HepG2 (cell line): ENCODE measurements at regions not wholly inside any gene's neighbourhood (a gene's known extent, or its start where the extent isn't known, plus 50 kb on each side); places are given as distances from the start of the nearest gene placed in this dataset.

Experiments
- ATAC-seq: fragments of 200-7000 bp; cut with Tn5 transposase; 3 replicates; pipeline ENCODE4 v1.9.1; 2020; ENCODE audit warnings: mild to moderate bottlenecking, moderate library complexity
- BruUV-seq: library from RNA; stranded (reverse); fragments of 400-500 nt; replicated peaks from 2 replicates; lab custom pipeline; 2021; lab: Mats Ljungman, UMichigan
- CTCF ChIA-PET: fragments of 300-600 bp; formaldehyde crosslinking; extraction: SDS; loops from one replicate; lab custom pipeline; 2021; ENCODE audit warnings: low total read pairs, inconsistent platforms, low intra/inter-chr PET ratio; lab: Yijun Ruan, JAX
- POLR2A ChIA-PET: fragments of 350-600 bp; sonication (Branson Sonifier 250); formaldehyde crosslinking; loops from one replicate; lab custom pipeline; 2020; ENCODE audit warnings: antibody characterized with exemption, inconsistent platforms; lab: Yijun Ruan, JAX
- DNase-seq: peaks from one replicate; pipeline ENCODE4 v3.0.0-alpha.2; 2015; ENCODE audit warnings: low spot score
- FAIRE-seq: peaks from 3 replicates; lab custom pipeline; 2011; peaks lifted over from hg19 to GRCh38; lab: Jason Lieb, UNC
- H2AFZ ChIP-seq: one replicate; pipeline ENCODE4 v1.6.1; 2011; ENCODE audit warnings: low read length, inconsistent platforms
- H3K27ac ChIP-seq: fragments of 300-600 bp; 3 replicates; pipeline ENCODE4 v1.8.0; 2011; ENCODE audit warnings: mixed run types, mild to moderate bottlenecking, mixed read lengths, low read length, inconsistent platforms; ENCODE audit not compliant: insufficient read depth; ENCODE audit errors: extremely low read length
- H3K27me3 ChIP-seq, 2 experiments: fragments of 200-600 bp in 1 of 2; 2 replicates in 1 of 2; 3 replicates in 1 of 2; pipeline versions ENCODE4 v1.6.0 to v1.8.0; 2011; ENCODE audit warnings: low read length in 2 of 2, mild to moderate bottlenecking in 2 of 2, moderate library complexity in 2 of 2, inconsistent platforms in 1 of 2; ENCODE audit not compliant: insufficient read depth in 2 of 2, control insufficient read depth in 1 of 2
- H3K36me3 ChIP-seq, 2 experiments: fragments of 200-600 bp in 1 of 2; replicated peaks in 1 of 2; 2 replicates in 1 of 2; 3 replicates in 1 of 2; pipeline versions ENCODE4 v1.5.1 to v1.8.0; 2011; ENCODE audit warnings: low read length in 2 of 2, inconsistent platforms in 1 of 2; ENCODE audit not compliant: insufficient read depth in 2 of 2, control insufficient read depth in 1 of 2
- H3K4me1 ChIP-seq: 2 replicates; pipeline ENCODE4 v1.5.1; 2012; ENCODE audit warnings: low read length, inconsistent platforms; ENCODE audit not compliant: insufficient read depth
- H3K4me2 ChIP-seq: 2 replicates; pipeline ENCODE4 v1.6.0; 2011; ENCODE audit warnings: low read depth, low read length, inconsistent platforms
- H3K4me3 ChIP-seq, 3 experiments: fragments of 200-600 bp in 1 of 3; sonication (generic), shearing (Covaris generic) in 1 of 3; replicated peaks in 1 of 3; 2 replicates each; pipeline ENCODE4 v1.5.1; 2011 to 2016; ENCODE audit warnings: low read length in 3 of 3, inconsistent platforms in 2 of 3, low read depth in 2 of 3, mild to moderate bottlenecking in 2 of 3, control low read depth in 1 of 3, mixed read lengths in 1 of 3; ENCODE audit not compliant: insufficient read depth in 1 of 3
- H3K79me2 ChIP-seq: one replicate; pipeline ENCODE4 v1.6.1; 2011; ENCODE audit warnings: low read length, inconsistent platforms; ENCODE audit not compliant: insufficient read depth
- H3K9ac ChIP-seq: 2 replicates; pipeline ENCODE4 v1.6.0; 2011; ENCODE audit warnings: mild to moderate bottlenecking, low read depth, low read length, inconsistent platforms; ENCODE audit not compliant: insufficient read depth
- H3K9me3 ChIP-seq: 2 replicates; pipeline ENCODE4 v1.5.1; 2012; ENCODE audit warnings: mild to moderate bottlenecking, low read length
- H4K20me1 ChIP-seq: 2 replicates; pipeline ENCODE4 v1.6.0; 2011; ENCODE audit warnings: inconsistent platforms, mild to moderate bottlenecking, low read length, moderate library complexity; ENCODE audit not compliant: insufficient read depth
- ADNP ChIP-seq: sonication (generic); formaldehyde crosslinking; IDR thresholded peaks from 2 replicates; pipeline ENCODE4 v1.4.0; 2020; ENCODE audit warnings: missing genetic modification reagents
- ARID3A ChIP-seq: IDR thresholded peaks from 2 replicates; pipeline ENCODE4 v1.6.1; 2012; ENCODE audit warnings: low read depth, low read length, improper control_type of control experiment
- CBFB ChIP-seq: sonication (generic); formaldehyde crosslinking; IDR thresholded peaks from 2 replicates; pipeline ENCODE4 v1.4.0; 2020; ENCODE audit warnings: missing genetic modification reagents
- ETS1 ChIP-seq: sonication (generic); formaldehyde crosslinking; IDR thresholded peaks from 2 replicates; pipeline ENCODE4 v1.4.0; 2020; ENCODE audit warnings: missing genetic modification reagents
- FOXK2 ChIP-seq: fragments of 450-650 bp; IDR thresholded peaks from 2 replicates; pipeline ENCODE4 v1.6.1; 2016
- FOXO4 ChIP-seq: sonication (generic); formaldehyde crosslinking; conservative IDR thresholded peaks from 2 replicates; pipeline ENCODE4 v1.8.1; 2023; ENCODE audit warnings: missing genetic modification reagents
- HNF4G ChIP-seq, 2 experiments: sonication (generic) in 1 of 2; formaldehyde crosslinking in 1 of 2; IDR thresholded peaks; 2 replicates each; pipeline versions ENCODE4 v1.4.0 to v1.6.1; 2011 to 2020; ENCODE audit warnings: borderline replicate concordance in 2 of 2, low read depth in 2 of 2, mild to moderate bottlenecking in 2 of 2, low read length in 1 of 2, missing genetic modification reagents in 1 of 2, moderate library complexity in 1 of 2
- IRF1 ChIP-seq: sonication (generic); formaldehyde crosslinking; IDR thresholded peaks from 2 replicates; pipeline ENCODE4 v1.4.0; 2020; ENCODE audit warnings: low read depth, mild to moderate bottlenecking, missing genetic modification reagents
- KLF11 ChIP-seq: IDR thresholded peaks from 2 replicates; pipeline ENCODE4 v1.6.1; 2016; ENCODE audit warnings: missing compliant biosample characterization
- MAFG ChIP-seq: sonication (generic); formaldehyde crosslinking; IDR thresholded peaks from 2 replicates; pipeline ENCODE4 v1.5.1; 2020; ENCODE audit warnings: mild to moderate bottlenecking, missing genetic modification reagents
- NBN ChIP-seq: fragments of 450-650 bp; conservative IDR thresholded peaks from 2 replicates; pipeline ENCODE4 v1.6.1; 2017
- TEF ChIP-seq: sonication (generic); formaldehyde crosslinking; IDR thresholded peaks from 2 replicates; pipeline ENCODE4 v1.5.0; 2020; ENCODE audit warnings: missing genetic modification reagents
- ZNF333 ChIP-seq: sonication (generic); formaldehyde crosslinking; IDR thresholded peaks from 2 replicates; pipeline ENCODE4 v1.4.0; 2020; ENCODE audit warnings: mild to moderate bottlenecking, missing genetic modification reagents, borderline replicate concordance
- ZNF451 ChIP-seq: sonication (generic); formaldehyde crosslinking; IDR thresholded peaks from 2 replicates; pipeline ENCODE4 v1.5.0; 2020; ENCODE audit warnings: mild to moderate bottlenecking, missing genetic modification reagents
- ZNF484 ChIP-seq: sonication (generic); formaldehyde crosslinking; IDR thresholded peaks from 2 replicates; pipeline ENCODE4 v1.5.1; 2020; ENCODE audit warnings: mild to moderate bottlenecking, low read depth, missing genetic modification reagents, borderline replicate concordance
- ZNF503 ChIP-seq: sonication (generic); formaldehyde crosslinking; IDR thresholded peaks from 2 replicates; pipeline ENCODE4 v1.4.0; 2020; ENCODE audit warnings: missing genetic modification reagents
- ZNF720 ChIP-seq: sonication (generic); formaldehyde crosslinking; IDR thresholded peaks from 2 replicates; pipeline ENCODE4 v1.4.0; 2020; ENCODE audit warnings: missing genetic modification reagents
- WGBS: methylation state at CpG from one replicate; pipeline ENCODE4 v1.1.6; 2017; ENCODE audit warnings: low lambda C conversion rate; 5-methylcytosine and 5-hydroxymethylcytosine counted together
- in situ Hi-C: cut with HindIII; loops from 2 replicates; pipeline ENCODE4 v1.10.0; 2017; ENCODE audit warnings: low pct_unique_long_range_greater_than_20kb; ENCODE audit not compliant: extremely low pct_ligation_motif_present
- intact Hi-C: fragments of 100-400 bp; cut with micrococcal nuclease; formaldehyde crosslinking; loops from one replicate; pipeline ENCODE4 v1.10.0; 2022; ENCODE audit not compliant: unreplicated experiment

- TF ChIP-seq ARID3A = no peak
- no peak for TF ChIP-seq MAFG (CRISPR knock-in tag)
- TF ChIP-seq ZNF484 = no peak
- TF ChIP-seq ZNF333 = no peak
- TF ChIP-seq ZNF503 (CRISPR knock-in tag) = no peak
Observed at GRCh38 chr18:68426731-68427315, 288.1 kb downstream of the TMX3 start (continued).

- Histone ChIP-seq H3K4me2 (no peak overlapping the region), H2AFZ (no peak overlapping the region), H3K36me3 (no peaks in the 10 kb centered on the region), H4K20me1 (no peaks in the 10 kb centered on the region), H3K9ac (no peak overlapping the region), H3K79me2 (no peaks in the 10 kb centered on the region), H3K4me3 (no peak overlapping the region), H3K27ac (no peak overlapping the region), H3K4me1 (no peaks in the 10 kb centered on the region), H3K9me3 (no peaks in the 10 kb centered on the region), H3K27me3 (no peaks in the 10 kb centered on the region)
- DNase-seq = no peak
- FAIRE-seq = no peak
- no TSS peak for BruUV-seq
- ATAC-seq = no peak
- in situ Hi-C loops (no loop called here), intact Hi-C loops (no loop called here)
- ChIA-PET POLR2A (no interaction called here), CTCF (no interaction called here)
- 20% methylated on average over 5 of the region's 5 CpGs for WGBS
- TF ChIP-seq HNF4G (IDR thresholded peaks at IDR 0.05; ENCODE audit: borderline replicate concordance, low read depth, low read length) = no peak
- no peak for TF ChIP-seq HNF4G (CRISPR knock-in tag; IDR thresholded peaks at IDR 0.05; ENCODE audit: borderline replicate concordance, low read depth)
- no peak for TF ChIP-seq IRF1
- TF ChIP-seq ADNP (CRISPR knock-in tag) = no peak
- no peak for TF ChIP-seq FOXO4
- TF ChIP-seq CBFB (CRISPR knock-in tag) = no peak
- TF ChIP-seq ZNF451 (CRISPR knock-in tag) = no peak
- TF ChIP-seq KLF11 (CRISPR knock-in tag) = no peak
- TF ChIP-seq FOXK2 = no peak
- no peak for TF ChIP-seq TEF (CRISPR knock-in tag)
- no peak for TF ChIP-seq ETS1 (CRISPR knock-in tag)
- TF ChIP-seq NBN = no peak
- TF ChIP-seq ZNF720 (CRISPR knock-in tag) = no peak
Observed at GRCh38 chr18:68418881-68419280, 296.0 kb downstream of the TMX3 start.
